ENCODE measurements at regions not wholly inside any gene's neighbourhood (a gene's known extent, or its start where the extent isn't known, plus 50 kb on each side); places are given as distances from the start of the nearest gene placed in this dataset.

GRCh38 chr5:143554918-143555477, 151.5 kb upstream of the NR3C1 start:
- Histone ChIP-seq H3K79me1 (ENCODE audit: low read depth, low read length) (no peaks in the 10 kb centered on the region), H2AK5ac (ENCODE audit: low read depth, low read length) (no peak overlapping the region), H3K18ac (ENCODE audit: extremely low read depth, low read length) (no peak overlapping the region), H2BK120ac (replicated peaks; ENCODE audit: low read depth, low read length) (no peak overlapping the region), H2AFZ (ENCODE audit: low read length) (no peak overlapping the region), H4K5ac (ENCODE audit: insufficient read length, low read depth, low read length) (no peak overlapping the region), H3K27ac (ENCODE audit: low read depth, low read length) (no peak overlapping the region), H3K27me3 (replicated peaks in 1 of 4; ENCODE audit: control insufficient read depth in 3 of 4, extremely low read depth in 1 of 4, insufficient read depth in 3 of 4, low read length in 3 of 4) (no peaks in the 10 kb centered on the region; a peak in 1 of 7 replicates), H3K9ac (replicated peaks in 1 of 4; ENCODE audit: extremely low read depth in 1 of 4, low read depth in 3 of 4, low read length in 3 of 4) (no peak overlapping the region), H3K4me3 (ENCODE audit: extremely low read depth in 1 of 4, insufficient read depth in 2 of 4, low read depth in 3 of 4, low read length in 4 of 4) (no peak overlapping the region), H4K8ac (ENCODE audit: extremely low read depth, insufficient read depth, low read length) (no peak overlapping the region), H2BK12ac (ENCODE audit: low read depth, low read length) (no peak overlapping the region), H3K36me3 (ENCODE audit: control insufficient read depth in 2 of 4, insufficient read depth in 4 of 4, low read length in 3 of 4) (no peaks in the 10 kb centered on the region), H3K9me3 (ENCODE audit: insufficient read depth in 2 of 2, low read depth in 1 of 2, low read length in 1 of 2) (no peaks in the 10 kb centered on the region), H3K4ac (replicated peaks; ENCODE audit: insufficient read length, low read depth, low read length) (no peak overlapping the region), H4K20me1 (replicated peaks in 1 of 2; ENCODE audit: control insufficient read depth in 1 of 2, insufficient read depth in 2 of 2, low read length in 2 of 2) (no peaks in the 10 kb centered on the region), H4K91ac (replicated peaks; ENCODE audit: insufficient read length, low read length) (no peak overlapping the region), H3K14ac (ENCODE audit: insufficient read length) (no peak overlapping the region), H3K23me2 (ENCODE audit: low read depth, low read length) (no peaks in the 10 kb centered on the region), H2BK20ac (ENCODE audit: low read length) (no peak overlapping the region), H3K79me2 (ENCODE audit: control insufficient read depth in 1 of 2, insufficient read depth in 2 of 2, low read length in 2 of 2) (no peaks in the 10 kb centered on the region), H3K23ac (ENCODE audit: insufficient read length) (no peak overlapping the region), H2BK15ac (ENCODE audit: low read length) (no peak overlapping the region), H3K4me2 (ENCODE audit: insufficient read depth in 1 of 2, low read depth in 2 of 2, low read length in 2 of 2) (no peak overlapping the region), H3K56ac (replicated peaks; ENCODE audit: insufficient read length, low read depth, low read length) (no peak overlapping the region), H3K4me1 (replicated peaks in 1 of 4; ENCODE audit: control insufficient read depth in 3 of 4, insufficient read depth in 4 of 4, low read length in 3 of 4) (no peaks in the 10 kb centered on the region), H2BK5ac (ENCODE audit: low read depth, low read length) (no peak overlapping the region)
- no peak for DNase-seq (ENCODE audit: low read depth in 1 of 2, low spot score in 2 of 2)
- no peak for FAIRE-seq
- POLR2A ChIA-PET (ENCODE audit: partially characterized antibody), result no interaction called here
- CTCF ChIA-PET (ENCODE audit: partially characterized antibody), result interaction anchor here (0.6 kb wide), 1 partner anchor 591 kb away, joined by 3 read pairs; no protein-coding TSS in a partner anchor
- 69% methylated on average over 4 of the region's 4 CpGs; no CpG with 5 or more reads in 1 of the 2 experiments for WGBS, 2 experiments (ENCODE audit: extremely low coverage in 1 of 2, insufficient coverage in 1 of 2, insufficient read length in 1 of 2, insufficient replicate concordance in 2 of 2, low coverage in 1 of 2, low lambda C conversion rate in 2 of 2, missing lambda C conversion rate in 1 of 2)
- TF ChIP-seq CTBP2 (IDR thresholded peaks at IDR 0.05; ENCODE audit: borderline replicate concordance, insufficient read depth, insufficient read length, low read length) (no peak), ATF2 (IDR thresholded peaks at IDR 0.05; ENCODE audit: low read length) (no peak), JUN (IDR thresholded peaks at IDR 0.05; ENCODE audit: low read depth, low read length) (no peak), SIX5 (IDR thresholded peaks at IDR 0.05; ENCODE audit: low read depth, low read length) (no peak), SIN3A (conservative IDR thresholded peaks at IDR 0.05 in 1 of 2, IDR thresholded peaks at IDR 0.05 in 1 of 2; ENCODE audit: low read depth in 1 of 2, low read length in 2 of 2) (no peak), TAF7 (optimal IDR thresholded peaks at IDR 0.05; ENCODE audit: borderline replicate concordance, low read depth, low read length) (no peak), POU5F1 (IDR thresholded peaks at IDR 0.05; ENCODE audit: low read depth, low read length) (no peak), CBX8 (IDR thresholded peaks at IDR 0.05; ENCODE audit: borderline replicate concordance, low read depth, low read length) (no peak), JUND (IDR thresholded peaks at IDR 0.05; ENCODE audit: low read length) (no peak), ASH2L (IDR thresholded peaks at IDR 0.05; ENCODE audit: low read length) (no peak), HDAC6 (IDR thresholded peaks at IDR 0.05; ENCODE audit: low read depth, low read length) (no peak), NANOG (IDR thresholded peaks at IDR 0.05; ENCODE audit: insufficient read depth, low read depth, low read length, poor library complexity, severe bottlenecking) (no peak)
